GM21526 (cell line): ENCODE measurements at regions not wholly inside any gene's neighbourhood (a gene's known extent, or its start where the extent isn't known, plus 50 kb on each side); places are given as distances from the start of the nearest gene placed in this dataset.

ENCODE experiments used
- ATAC-seq: cut with Tn5 transposase; IDR thresholded peaks from one replicate; pipeline ENCODE4 v1.9.1; 2021; ENCODE audit warnings: moderate library complexity; ENCODE audit not compliant: unreplicated experiment, low FRiP score

GRCh38 chr6:123747515-123747914 is 56.1 kb upstream of the NKAIN2 start:
- ATAC-seq = no peak

- ATAC-seq = no peak
Measured at GRCh38 chr6:123745895-123746294, 57.8 kb upstream of the NKAIN2 start.

GRCh38 chr6:123744840-123745239 is 58.8 kb upstream of the NKAIN2 start:
- ATAC-seq = no peak

GRCh38 chr6:123742626-123743025 is 61.0 kb upstream of the NKAIN2 start:
- no peak for ATAC-seq

- no peak for ATAC-seq
Measured at GRCh38 chr6:123733180-123733579, 70.5 kb upstream of the NKAIN2 start.

- ATAC-seq = no peak
Measured at GRCh38 chr6:123716506-123716905, 79.8 kb upstream of the TRDN start.

GRCh38 chr6:123715006-123715863 is 78.5 kb upstream of the TRDN start:
- peak; percentile 84 for ATAC-seq

- no peak for ATAC-seq
Measured at GRCh38 chr6:123712831-123713230, 76.1 kb upstream of the TRDN start.

GRCh38 chr6:123702943-123703342 is 66.2 kb upstream of the TRDN start:
- ATAC-seq = no peak

GRCh38 chr6:123687864-123688263 is 51.1 kb upstream of the TRDN start:
- ATAC-seq = no peak
